ENCODE measurements at regions not wholly inside any gene's neighbourhood (a gene's known extent, or its start where the extent isn't known, plus 50 kb on each side); places are given as distances from the start of the nearest gene placed in this dataset.

- Histone ChIP-seq H3K9ac (ENCODE audit: low read length) (no peak overlapping the region), H3K4me3 (ENCODE audit: low read depth, low read length, poor library complexity, severe bottlenecking) (no peak overlapping the region), H2AFZ (ENCODE audit: low read length) (no peak overlapping the region), H3K9me2 (ENCODE audit: low read depth, low read length) (no peaks in the 10 kb centered on the region), H3K4me1 (ENCODE audit: insufficient read depth, low read length, severe bottlenecking) (no peaks in the 10 kb centered on the region), H3K27me3 (ENCODE audit: insufficient read depth, low read length) (no peaks in the 10 kb centered on the region), H3F3A (ENCODE audit: insufficient read depth, low read length) (no peaks in the 10 kb centered on the region), H4K20me1 (ENCODE audit: insufficient read depth, low read length) (no peaks in the 10 kb centered on the region), H3K79me2 (ENCODE audit: insufficient read depth, low read length) (no peaks in the 10 kb centered on the region), H3K9me3 (ENCODE audit: low read length) (no peaks in the 10 kb centered on the region), H3K4me2 (ENCODE audit: low read length) (no peak overlapping the region), H3K36me3 (ENCODE audit: insufficient read depth, low read length) (no peaks in the 10 kb centered on the region), H3K27ac (ENCODE audit: low read depth, low read length, poor library complexity, severe bottlenecking) (no peak overlapping the region)
- TF ChIP-seq CTCF (IDR thresholded peaks at IDR 0.05; ENCODE audit: low read length) = no peak
- no peak for TF ChIP-seq EZH2 (IDR thresholded peaks at IDR 0.05; ENCODE audit: borderline replicate concordance, low read length)
These were observed 779.4 kb downstream of the SEMA5A start for GRCh38 chr5:8766448-8766847.

GRCh38 chr5:8767111-8767510, 778.8 kb downstream of the SEMA5A start:
- no peaks in the 10 kb centered on the region for H4K20me1 ChIP-seq (ENCODE audit: insufficient read depth, low read length)
- no peaks in the 10 kb centered on the region for H3K79me2 ChIP-seq (ENCODE audit: insufficient read depth, low read length)
- no peaks in the 10 kb centered on the region for H3K9me2 ChIP-seq (ENCODE audit: low read depth, low read length)
- H3K27ac ChIP-seq (ENCODE audit: low read depth, low read length, poor library complexity, severe bottlenecking) = no peak overlapping the region
- no peaks in the 10 kb centered on the region for H3K4me1 ChIP-seq (ENCODE audit: insufficient read depth, low read length, severe bottlenecking)
- no peaks in the 10 kb centered on the region for H3K27me3 ChIP-seq (ENCODE audit: insufficient read depth, low read length)
- H3K9ac ChIP-seq (ENCODE audit: low read length) = no peak overlapping the region
- H3F3A ChIP-seq (ENCODE audit: insufficient read depth, low read length) = no peaks in the 10 kb centered on the region
- no peak overlapping the region for H3K4me2 ChIP-seq (ENCODE audit: low read length)
- no peak overlapping the region for H3K4me3 ChIP-seq (ENCODE audit: low read depth, low read length, poor library complexity, severe bottlenecking)
- TF ChIP-seq CTCF (IDR thresholded peaks at IDR 0.05; ENCODE audit: low read length) (no peak), EZH2 (IDR thresholded peaks at IDR 0.05; ENCODE audit: borderline replicate concordance, low read length) (no peak)
- H3K9me3 ChIP-seq (ENCODE audit: low read length) = no peaks in the 10 kb centered on the region
- no peak overlapping the region for H2AFZ ChIP-seq (ENCODE audit: low read length)
- H3K36me3 ChIP-seq (ENCODE audit: insufficient read depth, low read length) = no peaks in the 10 kb centered on the region

GRCh38 chr5:8767746-8768145, 778.1 kb downstream of the SEMA5A start:
- Histone ChIP-seq H3K36me3 (ENCODE audit: insufficient read depth, low read length) (no peaks in the 10 kb centered on the region), H3F3A (ENCODE audit: insufficient read depth, low read length) (no peaks in the 10 kb centered on the region), H3K9ac (ENCODE audit: low read length) (no peak overlapping the region), H2AFZ (ENCODE audit: low read length) (no peak overlapping the region), H3K27me3 (ENCODE audit: insufficient read depth, low read length) (no peaks in the 10 kb centered on the region), H3K4me2 (ENCODE audit: low read length) (no peak overlapping the region), H3K9me2 (ENCODE audit: low read depth, low read length) (no peaks in the 10 kb centered on the region), H3K27ac (ENCODE audit: low read depth, low read length, poor library complexity, severe bottlenecking) (no peak overlapping the region), H3K4me3 (ENCODE audit: low read depth, low read length, poor library complexity, severe bottlenecking) (no peak overlapping the region), H3K79me2 (ENCODE audit: insufficient read depth, low read length) (no peaks in the 10 kb centered on the region), H3K9me3 (ENCODE audit: low read length) (no peaks in the 10 kb centered on the region), H4K20me1 (ENCODE audit: insufficient read depth, low read length) (no peaks in the 10 kb centered on the region), H3K4me1 (ENCODE audit: insufficient read depth, low read length, severe bottlenecking) (no peaks in the 10 kb centered on the region)
- TF ChIP-seq CTCF (IDR thresholded peaks at IDR 0.05; ENCODE audit: low read length) = no peak

All from OCI-LY1 (cell line).